ENCODE measurements at regions not wholly inside any gene's neighbourhood (a gene's known extent, or its start where the extent isn't known, plus 50 kb on each side); places are given as distances from the start of the nearest gene placed in this dataset.

- no peak overlapping the region for H3K4me3 ChIP-seq (ENCODE audit: low read length)
- TF ChIP-seq, protein P1, sequence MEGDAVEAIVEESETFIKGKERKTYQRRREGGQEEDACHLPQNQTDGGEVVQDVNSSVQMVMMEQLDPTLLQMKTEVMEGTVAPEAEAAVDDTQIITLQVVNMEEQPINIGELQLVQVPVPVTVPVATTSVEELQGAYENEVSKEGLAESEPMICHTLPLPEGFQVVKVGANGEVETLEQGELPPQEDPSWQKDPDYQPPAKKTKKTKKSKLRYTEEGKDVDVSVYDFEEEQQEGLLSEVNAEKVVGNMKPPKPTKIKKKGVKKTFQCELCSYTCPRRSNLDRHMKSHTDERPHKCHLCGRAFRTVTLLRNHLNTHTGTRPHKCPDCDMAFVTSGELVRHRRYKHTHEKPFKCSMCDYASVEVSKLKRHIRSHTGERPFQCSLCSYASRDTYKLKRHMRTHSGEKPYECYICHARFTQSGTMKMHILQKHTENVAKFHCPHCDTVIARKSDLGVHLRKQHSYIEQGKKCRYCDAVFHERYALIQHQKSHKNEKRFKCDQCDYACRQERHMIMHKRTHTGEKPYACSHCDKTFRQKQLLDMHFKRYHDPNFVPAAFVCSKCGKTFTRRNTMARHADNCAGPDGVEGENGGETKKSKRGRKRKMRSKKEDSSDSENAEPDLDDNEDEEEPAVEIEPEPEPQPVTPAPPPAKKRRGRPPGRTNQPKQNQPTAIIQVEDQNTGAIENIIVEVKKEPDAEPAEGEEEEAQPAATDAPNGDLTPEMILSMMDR (conservative IDR thresholded peaks at IDR 0.05; ENCODE audit: low read length): no peak
- no peak for DNase-seq (ENCODE audit: low read depth)
These were observed 1282.2 kb downstream of the AACS start for GRCh38 chr12:126347421-126347820.

DNA sequence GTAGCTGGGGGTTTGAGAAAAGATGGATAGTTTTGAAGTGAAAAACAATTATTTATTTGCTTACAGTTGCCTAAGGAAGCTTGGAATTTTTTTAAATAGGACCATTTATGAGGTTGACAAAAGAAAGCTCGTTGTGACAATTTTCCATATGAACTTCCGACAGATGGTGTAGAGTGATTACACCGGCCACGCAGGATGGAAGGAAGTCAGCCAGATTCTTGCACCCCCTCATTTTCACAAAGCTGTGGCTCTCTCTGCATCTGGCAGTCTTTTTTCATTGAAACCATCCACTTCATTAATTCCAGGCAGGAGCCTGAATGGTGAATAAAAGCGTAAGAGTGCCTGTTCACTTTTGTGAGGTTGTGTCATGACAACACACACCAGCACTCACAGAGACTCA, 1284.1 kb downstream of the AACS start:
- no peak overlapping the region for H3K4me3 ChIP-seq (ENCODE audit: low read length)
- no peak for DNase-seq (ENCODE audit: low read depth)
- TF ChIP-seq, protein P1 (conservative IDR thresholded peaks at IDR 0.05; ENCODE audit: low read length): no peak

DNA sequence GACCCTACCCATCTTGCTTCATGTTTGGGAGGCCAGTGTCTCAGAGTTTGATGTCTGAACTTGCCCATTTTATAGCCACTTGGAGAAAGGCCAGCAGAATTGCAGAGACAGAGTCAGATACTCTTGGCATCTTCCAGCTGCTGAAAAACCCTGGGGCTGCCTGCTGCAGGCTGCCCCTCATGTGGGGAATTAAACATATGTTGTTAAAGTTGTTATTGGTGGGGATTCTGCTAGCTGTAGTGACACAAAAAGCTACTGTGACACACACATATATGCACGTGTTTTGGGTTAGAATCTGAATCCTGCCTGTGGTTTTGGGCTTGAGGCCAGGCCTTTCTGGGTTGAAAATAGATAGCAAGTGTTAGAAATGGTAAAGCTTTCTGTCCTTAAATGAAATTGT, 1288.4 kb downstream of the AACS start:
- H3K4me3 ChIP-seq (ENCODE audit: low read length): no peak overlapping the region
- DNase-seq (ENCODE audit: low read depth): peak; percentile 26
- TF ChIP-seq, protein P1 (conservative IDR thresholded peaks at IDR 0.05; ENCODE audit: low read length): no peak

GRCh38 chr12:126354633-126355032, 1289.4 kb downstream of the AACS start:
- no peak overlapping the region for H3K4me3 ChIP-seq (ENCODE audit: low read length)
- TF ChIP-seq, protein P1 (conservative IDR thresholded peaks at IDR 0.05; ENCODE audit: low read length): no peak
- no peak for DNase-seq (ENCODE audit: low read depth)

DNA sequence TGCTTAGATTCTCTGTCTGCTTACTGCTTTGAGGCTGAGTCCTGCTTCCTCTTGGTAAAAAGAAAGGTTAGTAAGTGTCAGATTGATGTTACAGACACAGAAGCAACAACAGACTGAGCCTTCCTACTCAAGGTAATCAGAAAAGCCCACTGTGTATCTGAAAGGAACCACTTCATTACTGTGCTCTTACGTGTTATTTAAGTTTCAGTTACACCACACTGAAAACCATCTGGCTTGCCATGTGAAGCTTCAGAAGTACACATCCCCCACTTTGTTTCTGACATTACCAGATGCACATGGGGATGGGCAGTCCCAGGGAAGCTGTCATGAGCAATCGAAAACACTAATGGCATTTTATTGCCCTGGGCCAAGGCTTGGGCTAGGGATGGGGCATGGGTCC, 1290.1 kb downstream of the AACS start:
- H3K4me3 ChIP-seq (ENCODE audit: low read length): no peak overlapping the region
- no peak for DNase-seq (ENCODE audit: low read depth)
- TF ChIP-seq, protein P1 (conservative IDR thresholded peaks at IDR 0.05; ENCODE audit: low read length): no peak

- TF ChIP-seq, protein P1 (conservative IDR thresholded peaks at IDR 0.05; ENCODE audit: low read length): no peak
- no peak overlapping the region for H3K4me3 ChIP-seq (ENCODE audit: low read length)
- DNase-seq (ENCODE audit: low read depth): no peak
These were observed 1293.6 kb downstream of the AACS start for GRCh38 chr12:126358806-126359205.

DNA sequence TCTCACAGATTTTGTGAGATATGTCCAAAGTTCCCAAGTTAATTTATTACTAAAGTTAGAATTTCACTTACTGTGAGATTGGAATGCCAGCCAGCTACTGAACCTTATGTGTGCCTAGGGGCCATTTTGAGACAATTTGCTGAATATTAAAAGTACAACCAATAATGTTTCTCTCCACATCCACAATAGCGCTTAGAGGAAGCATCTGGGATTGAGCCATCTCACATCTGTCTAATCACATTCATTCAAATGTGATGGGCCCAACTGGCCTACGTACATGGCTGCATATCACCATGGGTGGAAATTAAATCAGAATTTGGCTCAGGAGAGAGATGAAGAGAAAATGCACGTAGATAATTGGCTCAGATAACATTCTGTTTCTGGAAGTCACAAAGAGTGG, 1294.0 kb downstream of the AACS start:
- TF ChIP-seq, protein P1 (conservative IDR thresholded peaks at IDR 0.05; ENCODE audit: low read length): no peak
- DNase-seq (ENCODE audit: low read depth): no peak
- no peak overlapping the region for H3K4me3 ChIP-seq (ENCODE audit: low read length)

Measured in AG10803 (cell line).